ENCODE measurements at regions not wholly inside any gene's neighbourhood (a gene's known extent, or its start where the extent isn't known, plus 50 kb on each side); places are given as distances from the start of the nearest gene placed in this dataset.

- H3K9ac ChIP-seq (ENCODE audit: low read length in 2 of 2), result no peak overlapping the region
- no peaks in the 10 kb centered on the region for H3K4me1 ChIP-seq (ENCODE audit: control insufficient read depth, insufficient read depth, low read length)
- H3K4me3 ChIP-seq (ENCODE audit: low read length in 2 of 2), result no peak overlapping the region
- no peaks in the 10 kb centered on the region for H3K36me3 ChIP-seq (ENCODE audit: control insufficient read depth in 2 of 2, insufficient read depth in 2 of 2, low read length in 2 of 2)
- no peaks in the 10 kb centered on the region for H3K27me3 ChIP-seq (ENCODE audit: control insufficient read depth in 1 of 2, insufficient read depth in 2 of 2, low read length in 2 of 2)
- no peaks in the 10 kb centered on the region for H3K9me3 ChIP-seq (ENCODE audit: control insufficient read depth in 2 of 2, low read length in 2 of 2)
- no peak overlapping the region for H3K27ac ChIP-seq (ENCODE audit: low read length)
Measured at GRCh38 chr20:52800734-52801627, 171.2 kb upstream of the TSHZ2 start.

GRCh38 chr20:52799130-52799529 lies 173.0 kb upstream of the TSHZ2 start:
- Histone ChIP-seq H3K9me3 (ENCODE audit: control insufficient read depth in 2 of 2, low read length in 2 of 2) (no peaks in the 10 kb centered on the region), H3K9ac (ENCODE audit: low read length in 2 of 2) (no peak overlapping the region), H3K36me3 (ENCODE audit: control insufficient read depth in 2 of 2, insufficient read depth in 2 of 2, low read length in 2 of 2) (no peaks in the 10 kb centered on the region), H3K27ac (ENCODE audit: low read length) (no peak overlapping the region), H3K27me3 (ENCODE audit: control insufficient read depth in 1 of 2, insufficient read depth in 2 of 2, low read length in 2 of 2) (no peaks in the 10 kb centered on the region), H3K4me1 (ENCODE audit: control insufficient read depth, insufficient read depth, low read length) (no peaks in the 10 kb centered on the region), H3K4me3 (ENCODE audit: low read length in 2 of 2) (no peak overlapping the region)

DNA sequence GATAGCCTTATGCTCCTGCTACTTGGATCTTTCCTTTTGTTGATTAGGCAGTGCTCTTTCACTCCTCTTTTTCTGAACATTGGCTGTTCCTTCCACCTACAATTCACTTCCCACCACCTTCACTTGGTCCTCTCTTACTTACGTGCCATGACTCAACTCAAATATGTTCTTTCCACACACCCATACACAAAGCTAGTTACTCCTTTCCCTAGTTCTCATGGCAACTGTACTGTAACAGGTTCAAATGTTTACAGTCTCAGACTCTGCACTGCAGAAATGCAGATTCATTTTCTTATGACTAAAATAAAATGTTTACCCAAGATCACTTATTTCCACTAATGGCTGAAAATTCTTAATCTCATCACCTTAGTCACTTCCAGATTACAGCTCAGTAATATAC lies 174.0 kb upstream of the TSHZ2 start:
- no peak overlapping the region for H3K4me3 ChIP-seq (ENCODE audit: low read length in 2 of 2)
- no peaks in the 10 kb centered on the region for H3K36me3 ChIP-seq (ENCODE audit: control insufficient read depth in 2 of 2, insufficient read depth in 2 of 2, low read length in 2 of 2)
- H3K27me3 ChIP-seq (ENCODE audit: control insufficient read depth in 1 of 2, insufficient read depth in 2 of 2, low read length in 2 of 2), result no peaks in the 10 kb centered on the region
- H3K9me3 ChIP-seq (ENCODE audit: control insufficient read depth in 2 of 2, low read length in 2 of 2), result no peaks in the 10 kb centered on the region
- no peak overlapping the region for H3K27ac ChIP-seq (ENCODE audit: low read length)
- no peak overlapping the region for H3K9ac ChIP-seq (ENCODE audit: low read length in 2 of 2)
- H3K4me1 ChIP-seq (ENCODE audit: control insufficient read depth, insufficient read depth, low read length), result no peaks in the 10 kb centered on the region

DNA sequence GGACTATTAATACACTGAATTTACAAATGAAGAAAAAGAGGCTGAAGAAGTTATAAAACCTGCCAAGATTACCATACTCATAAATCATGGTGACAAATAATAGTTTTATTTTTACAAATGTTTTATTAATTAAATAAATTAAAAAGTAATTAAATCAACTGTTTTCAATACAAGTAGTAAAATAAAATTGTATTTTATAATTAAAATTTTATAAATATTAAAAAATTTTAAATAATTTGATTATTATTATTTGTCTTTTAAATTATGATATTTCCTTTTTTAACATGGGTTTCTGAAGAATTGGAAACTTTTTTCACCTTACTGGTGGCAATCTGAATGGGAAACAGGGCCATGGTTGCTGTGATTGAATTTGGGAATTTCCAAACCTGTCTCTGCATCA lies 177.3 kb upstream of the TSHZ2 start:
- H3K36me3 ChIP-seq (ENCODE audit: control insufficient read depth in 2 of 2, insufficient read depth in 2 of 2, low read length in 2 of 2), result no peaks in the 10 kb centered on the region
- no peaks in the 10 kb centered on the region for H3K4me1 ChIP-seq (ENCODE audit: control insufficient read depth, insufficient read depth, low read length)
- H3K4me3 ChIP-seq (ENCODE audit: low read length in 2 of 2), result no peak overlapping the region
- H3K27ac ChIP-seq (ENCODE audit: low read length), result no peak overlapping the region
- no peaks in the 10 kb centered on the region for H3K27me3 ChIP-seq (ENCODE audit: control insufficient read depth in 1 of 2, insufficient read depth in 2 of 2, low read length in 2 of 2)
- H3K9ac ChIP-seq (ENCODE audit: low read length in 2 of 2), result no peak overlapping the region
- no peaks in the 10 kb centered on the region for H3K9me3 ChIP-seq (ENCODE audit: control insufficient read depth in 2 of 2, low read length in 2 of 2)

- H3K4me1 ChIP-seq (ENCODE audit: control insufficient read depth, insufficient read depth, low read length), result no peaks in the 10 kb centered on the region
- H3K4me3 ChIP-seq (ENCODE audit: low read length in 2 of 2), result no peak overlapping the region
- H3K9ac ChIP-seq (ENCODE audit: low read length in 2 of 2), result no peak overlapping the region
- no peaks in the 10 kb centered on the region for H3K27me3 ChIP-seq (ENCODE audit: control insufficient read depth in 1 of 2, insufficient read depth in 2 of 2, low read length in 2 of 2)
- no peaks in the 10 kb centered on the region for H3K36me3 ChIP-seq (ENCODE audit: control insufficient read depth in 2 of 2, insufficient read depth in 2 of 2, low read length in 2 of 2)
- no peaks in the 10 kb centered on the region for H3K9me3 ChIP-seq (ENCODE audit: control insufficient read depth in 2 of 2, low read length in 2 of 2)
- H3K27ac ChIP-seq (ENCODE audit: low read length), result no peak overlapping the region
Measured at GRCh38 chr20:52793339-52793963, 178.7 kb upstream of the TSHZ2 start.

- H3K36me3 ChIP-seq (ENCODE audit: control insufficient read depth in 2 of 2, insufficient read depth in 2 of 2, low read length in 2 of 2), result no peaks in the 10 kb centered on the region
- H3K9ac ChIP-seq (ENCODE audit: low read length in 2 of 2), result no peak overlapping the region
- no peaks in the 10 kb centered on the region for H3K9me3 ChIP-seq (ENCODE audit: control insufficient read depth in 2 of 2, low read length in 2 of 2)
- H3K27ac ChIP-seq (ENCODE audit: low read length), result no peak overlapping the region
- H3K4me1 ChIP-seq (ENCODE audit: control insufficient read depth, insufficient read depth, low read length), result no peaks in the 10 kb centered on the region
- no peaks in the 10 kb centered on the region for H3K27me3 ChIP-seq (ENCODE audit: control insufficient read depth in 1 of 2, insufficient read depth in 2 of 2, low read length in 2 of 2)
- no peak overlapping the region for H3K4me3 ChIP-seq (ENCODE audit: low read length in 2 of 2)
Measured at GRCh38 chr20:52791091-52791490, 181.1 kb upstream of the TSHZ2 start.

DNA sequence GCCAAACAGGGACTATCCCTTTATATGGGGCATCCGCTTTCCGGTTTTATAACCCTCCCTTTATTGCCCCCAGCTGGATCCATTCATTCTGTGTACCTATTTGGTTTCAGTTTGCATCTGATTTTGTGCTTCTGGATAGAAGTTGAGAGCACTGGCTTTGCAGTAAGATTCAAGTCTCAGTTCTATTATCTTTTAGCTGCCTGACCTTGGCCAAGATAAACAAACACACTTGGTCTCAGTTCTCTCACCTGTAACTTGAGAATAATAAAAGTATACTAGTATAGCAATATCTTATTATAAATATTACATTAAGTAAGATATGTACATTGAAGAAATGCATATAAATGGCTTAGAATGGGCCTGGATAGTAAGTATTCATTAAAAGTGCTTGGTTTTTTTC lies 182.4 kb upstream of the TSHZ2 start:
- no peaks in the 10 kb centered on the region for H3K36me3 ChIP-seq (ENCODE audit: control insufficient read depth in 2 of 2, insufficient read depth in 2 of 2, low read length in 2 of 2)
- no peaks in the 10 kb centered on the region for H3K4me1 ChIP-seq (ENCODE audit: control insufficient read depth, insufficient read depth, low read length)
- no peak overlapping the region for H3K4me3 ChIP-seq (ENCODE audit: low read length in 2 of 2)
- H3K9me3 ChIP-seq (ENCODE audit: control insufficient read depth in 2 of 2, low read length in 2 of 2), result no peaks in the 10 kb centered on the region
- no peaks in the 10 kb centered on the region for H3K27me3 ChIP-seq (ENCODE audit: control insufficient read depth in 1 of 2, insufficient read depth in 2 of 2, low read length in 2 of 2)
- no peak overlapping the region for H3K27ac ChIP-seq (ENCODE audit: low read length)
- no peak overlapping the region for H3K9ac ChIP-seq (ENCODE audit: low read length in 2 of 2)

GRCh38 chr20:52787962-52788361 lies 184.2 kb upstream of the TSHZ2 start:
- Histone ChIP-seq H3K27ac (ENCODE audit: low read length) (no peak overlapping the region), H3K27me3 (ENCODE audit: control insufficient read depth in 1 of 2, insufficient read depth in 2 of 2, low read length in 2 of 2) (no peaks in the 10 kb centered on the region), H3K9me3 (ENCODE audit: control insufficient read depth in 2 of 2, low read length in 2 of 2) (no peaks in the 10 kb centered on the region), H3K4me3 (ENCODE audit: low read length in 2 of 2) (no peak overlapping the region), H3K9ac (ENCODE audit: low read length in 2 of 2) (no peak overlapping the region), H3K4me1 (ENCODE audit: control insufficient read depth, insufficient read depth, low read length) (no peaks in the 10 kb centered on the region), H3K36me3 (ENCODE audit: control insufficient read depth in 2 of 2, insufficient read depth in 2 of 2, low read length in 2 of 2) (no peaks in the 10 kb centered on the region)

DNA sequence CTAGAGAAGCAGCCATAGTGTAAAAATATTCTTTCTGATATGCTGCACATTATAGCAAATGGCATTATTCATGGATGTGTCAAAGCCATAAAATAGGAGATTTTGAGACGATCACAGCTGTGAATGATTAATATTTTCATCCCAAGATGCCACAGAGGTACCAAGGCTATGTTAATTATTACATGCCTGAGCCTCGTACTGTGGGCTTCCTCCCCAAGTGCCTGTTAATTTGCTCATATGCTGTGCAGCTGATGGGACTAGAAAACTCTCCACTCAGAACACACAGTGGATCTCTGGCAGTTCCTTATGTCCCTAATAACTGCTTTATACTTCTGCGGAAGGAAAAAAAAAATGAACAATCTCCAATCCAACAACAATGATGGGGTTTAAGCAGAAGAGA lies 184.9 kb upstream of the TSHZ2 start:
- no peaks in the 10 kb centered on the region for H3K4me1 ChIP-seq (ENCODE audit: control insufficient read depth, insufficient read depth, low read length)
- H3K27ac ChIP-seq (ENCODE audit: low read length), result no peak overlapping the region

GRCh38 chr20:52785679-52786078 lies 186.5 kb upstream of the TSHZ2 start:
- H3K36me3 ChIP-seq (ENCODE audit: control insufficient read depth in 2 of 2, insufficient read depth in 2 of 2, low read length in 2 of 2), result no peaks in the 10 kb centered on the region
- no peaks in the 10 kb centered on the region for H3K9me3 ChIP-seq (ENCODE audit: control insufficient read depth in 2 of 2, low read length in 2 of 2)
- H3K27ac ChIP-seq (ENCODE audit: low read length), result no peak overlapping the region
- no peaks in the 10 kb centered on the region for H3K4me1 ChIP-seq (ENCODE audit: control insufficient read depth, insufficient read depth, low read length)
- H3K9ac ChIP-seq (ENCODE audit: low read length in 2 of 2), result no peak overlapping the region
- H3K4me3 ChIP-seq (ENCODE audit: low read length in 2 of 2), result no peak overlapping the region
- no peaks in the 10 kb centered on the region for H3K27me3 ChIP-seq (ENCODE audit: control insufficient read depth in 1 of 2, insufficient read depth in 2 of 2, low read length in 2 of 2)

More for the DNA sequence above, 184.9 kb upstream of the TSHZ2 start:
- no peaks in the 10 kb centered on the region for H3K9me3 ChIP-seq (ENCODE audit: control insufficient read depth in 2 of 2, low read length in 2 of 2)
- H3K4me3 ChIP-seq (ENCODE audit: low read length in 2 of 2), result no peak overlapping the region
- no peak overlapping the region for H3K9ac ChIP-seq (ENCODE audit: low read length in 2 of 2)
- H3K27me3 ChIP-seq (ENCODE audit: control insufficient read depth in 1 of 2, insufficient read depth in 2 of 2, low read length in 2 of 2), result no peaks in the 10 kb centered on the region
- H3K36me3 ChIP-seq (ENCODE audit: control insufficient read depth in 2 of 2, insufficient read depth in 2 of 2, low read length in 2 of 2), result no peaks in the 10 kb centered on the region

DNA sequence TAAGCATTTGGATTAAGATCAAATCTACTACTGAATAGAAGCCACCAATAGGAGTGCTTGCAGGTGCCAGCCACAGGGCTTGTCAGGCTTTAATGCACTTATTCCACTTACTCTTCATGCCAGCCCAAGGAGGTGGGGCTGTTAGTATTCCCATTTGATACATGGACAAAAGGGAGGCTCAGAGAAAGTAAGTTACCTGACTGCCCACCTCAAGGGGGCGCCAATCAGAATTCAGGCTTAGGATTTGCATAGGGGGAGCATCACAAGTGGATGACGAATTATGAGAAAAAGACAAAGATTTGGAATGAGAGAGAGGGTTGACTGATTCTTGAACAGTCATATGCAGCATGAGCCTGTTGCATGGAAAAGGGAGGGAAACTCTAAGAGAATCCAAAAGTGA lies 188.4 kb upstream of the TSHZ2 start:
- no peaks in the 10 kb centered on the region for H3K36me3 ChIP-seq (ENCODE audit: control insufficient read depth in 2 of 2, insufficient read depth in 2 of 2, low read length in 2 of 2)
- H3K9ac ChIP-seq (ENCODE audit: low read length in 2 of 2), result no peak overlapping the region
- H3K27me3 ChIP-seq (ENCODE audit: control insufficient read depth in 1 of 2, insufficient read depth in 2 of 2, low read length in 2 of 2), result no peaks in the 10 kb centered on the region
- no peaks in the 10 kb centered on the region for H3K4me1 ChIP-seq (ENCODE audit: control insufficient read depth, insufficient read depth, low read length)
- H3K27ac ChIP-seq (ENCODE audit: low read length), result no peak overlapping the region
- H3K4me3 ChIP-seq (ENCODE audit: low read length in 2 of 2), result no peak overlapping the region
- H3K9me3 ChIP-seq (ENCODE audit: control insufficient read depth in 2 of 2, low read length in 2 of 2), result no peaks in the 10 kb centered on the region

Data from stomach smooth muscle (tissue), 2 donors.